ENCODE measurements at regions not wholly inside any gene's neighbourhood (a gene's known extent, or its start where the extent isn't known, plus 50 kb on each side); places are given as distances from the start of the nearest gene placed in this dataset.

GRCh38 chr2:59297816-59298215 lies 1056.7 kb upstream of the FANCL start:
- Histone ChIP-seq H3K36me3 (ENCODE audit: control insufficient read depth, insufficient read depth, low read length) (no peaks in the 10 kb centered on the region), H3K4me3 (ENCODE audit: low read depth, low read length) (no peak overlapping the region), H3K27me3 (ENCODE audit: control insufficient read depth, insufficient read depth, low read length) (no peaks in the 10 kb centered on the region)
- no peak for TF ChIP-seq CTCF (IDR thresholded peaks at IDR 0.05; ENCODE audit: insufficient read depth, low read length, poor library complexity, severe bottlenecking)
- no peak for DNase-seq (ENCODE audit: low read depth)

GRCh38 chr2:59296279-59296678 lies 1055.2 kb upstream of the FANCL start:
- Histone ChIP-seq H3K4me3 (ENCODE audit: low read depth, low read length) (no peak overlapping the region), H3K27me3 (ENCODE audit: control insufficient read depth, insufficient read depth, low read length) (no peaks in the 10 kb centered on the region), H3K36me3 (ENCODE audit: control insufficient read depth, insufficient read depth, low read length) (no peaks in the 10 kb centered on the region)
- TF ChIP-seq CTCF (IDR thresholded peaks at IDR 0.05; ENCODE audit: insufficient read depth, low read length, poor library complexity, severe bottlenecking), result no peak
- no peak for DNase-seq (ENCODE audit: low read depth)

- H3K4me3 ChIP-seq (ENCODE audit: low read depth, low read length), result no peak overlapping the region
- H3K36me3 ChIP-seq (ENCODE audit: control insufficient read depth, insufficient read depth, low read length), result no peaks in the 10 kb centered on the region
- H3K27me3 ChIP-seq (ENCODE audit: control insufficient read depth, insufficient read depth, low read length), result no peaks in the 10 kb centered on the region
- DNase-seq (ENCODE audit: low read depth), result no peak
- no peak for TF ChIP-seq CTCF (IDR thresholded peaks at IDR 0.05; ENCODE audit: insufficient read depth, low read length, poor library complexity, severe bottlenecking)
Observed at GRCh38 chr2:59295524-59296162, 1054.5 kb upstream of the FANCL start.

- Histone ChIP-seq H3K36me3 (ENCODE audit: control insufficient read depth, insufficient read depth, low read length) (no peaks in the 10 kb centered on the region), H3K27me3 (ENCODE audit: control insufficient read depth, insufficient read depth, low read length) (no peaks in the 10 kb centered on the region), H3K4me3 (ENCODE audit: low read depth, low read length) (no peak overlapping the region)
- TF ChIP-seq CTCF (IDR thresholded peaks at IDR 0.05; ENCODE audit: insufficient read depth, low read length, poor library complexity, severe bottlenecking), result no peak
- no peak for DNase-seq (ENCODE audit: low read depth)
Observed at GRCh38 chr2:59288771-59289170, 1047.6 kb upstream of the FANCL start.

- no peak for TF ChIP-seq CTCF (IDR thresholded peaks at IDR 0.05; ENCODE audit: insufficient read depth, low read length, poor library complexity, severe bottlenecking)
- H3K4me3 ChIP-seq (ENCODE audit: low read depth, low read length), result no peak overlapping the region
- H3K36me3 ChIP-seq (ENCODE audit: control insufficient read depth, insufficient read depth, low read length), result no peaks in the 10 kb centered on the region
- no peaks in the 10 kb centered on the region for H3K27me3 ChIP-seq (ENCODE audit: control insufficient read depth, insufficient read depth, low read length)
- DNase-seq (ENCODE audit: low read depth), result no peak
Observed at GRCh38 chr2:59282374-59283057, 1041.4 kb upstream of the FANCL start.

- no peak for TF ChIP-seq CTCF (IDR thresholded peaks at IDR 0.05; ENCODE audit: insufficient read depth, low read length, poor library complexity, severe bottlenecking)
- no peaks in the 10 kb centered on the region for H3K36me3 ChIP-seq (ENCODE audit: control insufficient read depth, insufficient read depth, low read length)
- no peak overlapping the region for H3K4me3 ChIP-seq (ENCODE audit: low read depth, low read length)
- H3K27me3 ChIP-seq (ENCODE audit: control insufficient read depth, insufficient read depth, low read length), result no peaks in the 10 kb centered on the region
- DNase-seq (ENCODE audit: low read depth), result no peak
Observed at GRCh38 chr2:59277671-59278070, 1036.5 kb upstream of the FANCL start.

Measured in kidney epithelial cell (primary cell).